ENCODE measurements at regions not wholly inside any gene's neighbourhood (a gene's known extent, or its start where the extent isn't known, plus 50 kb on each side); places are given as distances from the start of the nearest gene placed in this dataset.
"Not testable (repeated sequence)": the region's sequence is repeated elsewhere in the genome, so short reads cannot be mapped to it uniquely, and the experiment has no call there.

DNA sequence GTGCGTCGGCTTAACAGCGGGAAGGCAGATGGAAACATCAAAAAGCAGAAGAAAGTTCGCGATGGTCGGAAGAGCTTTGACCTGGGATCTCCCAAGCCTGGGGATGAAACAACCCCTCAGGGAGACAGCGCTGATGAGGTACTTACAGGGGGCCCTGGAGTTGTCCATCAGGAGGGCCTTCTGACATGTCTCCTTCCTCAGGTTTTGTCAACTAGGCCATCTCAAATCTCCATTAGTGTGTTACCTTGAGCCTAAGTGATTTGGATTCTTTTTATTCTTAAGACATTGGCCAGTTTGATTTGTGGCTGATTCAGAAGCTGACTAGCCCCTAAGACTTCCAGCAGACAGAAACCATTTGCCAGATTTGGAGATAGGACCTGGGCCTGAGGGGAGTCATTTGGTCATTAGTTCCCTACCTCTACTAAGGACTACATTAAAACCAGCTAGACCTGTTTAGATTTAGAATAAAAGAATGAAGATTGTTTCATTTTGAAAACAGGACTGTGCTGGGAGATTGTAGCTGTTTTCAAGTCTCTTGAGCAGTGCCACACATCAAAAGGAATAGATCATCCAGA lies 97.6 kb upstream of the UMPS start:
- ATAC-seq, result no peak
- intact Hi-C loops (cut with DNase I), result no loop called here
- DNase-seq (ENCODE audit: missing footprints), result no peak

GRCh38 chr3:124633524-124633923 lies 96.7 kb upstream of the UMPS start:
- ATAC-seq (no peak), DNase-seq (ENCODE audit: missing footprints) (no peak)
- intact Hi-C loops (cut with DNase I), result no loop called here

DNA sequence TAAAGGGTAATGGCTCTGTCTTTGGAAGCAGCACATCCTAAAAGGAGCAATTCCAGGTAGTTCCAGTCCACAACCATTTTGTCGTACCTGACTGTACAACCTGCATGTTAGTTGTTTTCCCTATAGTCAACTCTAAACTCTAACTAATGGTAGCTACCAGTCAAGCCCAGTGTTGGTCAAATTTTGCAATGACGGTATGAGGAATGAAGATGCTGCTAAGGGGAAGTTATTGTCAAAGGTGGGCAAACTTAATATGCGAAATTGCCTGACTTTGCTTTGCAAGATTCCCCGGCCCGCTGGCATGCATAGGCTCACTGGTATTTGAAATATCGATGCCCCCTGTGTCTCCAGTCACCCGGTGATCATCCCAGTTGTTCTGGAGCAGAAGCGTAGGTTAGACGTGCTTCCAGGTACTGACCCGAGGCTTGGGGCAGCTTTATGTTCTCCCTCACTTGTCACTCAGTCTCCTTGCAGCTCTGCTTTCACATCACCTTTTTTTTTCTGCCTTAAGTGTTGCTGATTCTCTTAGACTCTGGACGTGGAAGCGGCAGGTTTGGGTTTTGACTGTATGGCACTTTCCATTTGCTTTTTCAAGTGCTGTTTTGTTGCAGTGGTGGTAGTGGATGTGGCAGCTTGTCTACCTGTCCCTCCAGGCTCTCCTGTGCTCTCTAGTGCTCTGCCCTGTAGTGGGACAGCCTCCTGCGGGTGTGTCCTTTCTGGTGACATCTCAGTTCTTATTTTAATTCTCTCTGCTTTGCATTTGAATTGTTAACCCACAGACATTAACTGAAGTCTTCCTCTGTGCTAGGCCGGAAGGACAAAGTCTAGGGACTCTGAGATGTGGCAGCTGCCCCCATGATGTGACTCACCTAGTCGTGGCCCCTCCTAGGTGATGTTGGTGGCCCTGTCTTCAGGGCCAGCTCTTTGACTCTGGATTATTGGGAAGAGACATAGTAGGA lies 95.8 kb upstream of the UMPS start:
- ATAC-seq (no peak), DNase-seq (ENCODE audit: missing footprints) (no peak)
- intact Hi-C loops (cut with DNase I), result no loop called here

DNA sequence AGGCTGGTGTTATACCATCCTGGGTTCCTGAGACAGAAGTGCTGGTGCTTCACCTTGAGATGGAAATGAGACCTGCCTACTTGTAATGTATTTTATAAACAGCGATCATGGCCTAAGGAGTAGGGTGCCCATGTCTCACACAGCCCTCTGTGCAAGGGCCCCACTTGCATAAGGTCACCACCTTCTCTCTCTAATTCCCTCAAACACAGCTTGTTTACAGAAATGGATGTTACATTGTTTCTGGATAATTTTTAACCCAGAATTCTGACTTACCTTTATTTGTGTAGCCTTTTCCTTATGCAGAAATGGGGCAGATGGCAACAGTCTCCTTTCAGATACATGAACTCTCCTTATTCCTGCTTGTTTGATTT lies 95.1 kb upstream of the UMPS start:
- ATAC-seq, result no peak
- DNase-seq (ENCODE audit: missing footprints), result no peak
- intact Hi-C loops (cut with DNase I), result no loop called here

DNA sequence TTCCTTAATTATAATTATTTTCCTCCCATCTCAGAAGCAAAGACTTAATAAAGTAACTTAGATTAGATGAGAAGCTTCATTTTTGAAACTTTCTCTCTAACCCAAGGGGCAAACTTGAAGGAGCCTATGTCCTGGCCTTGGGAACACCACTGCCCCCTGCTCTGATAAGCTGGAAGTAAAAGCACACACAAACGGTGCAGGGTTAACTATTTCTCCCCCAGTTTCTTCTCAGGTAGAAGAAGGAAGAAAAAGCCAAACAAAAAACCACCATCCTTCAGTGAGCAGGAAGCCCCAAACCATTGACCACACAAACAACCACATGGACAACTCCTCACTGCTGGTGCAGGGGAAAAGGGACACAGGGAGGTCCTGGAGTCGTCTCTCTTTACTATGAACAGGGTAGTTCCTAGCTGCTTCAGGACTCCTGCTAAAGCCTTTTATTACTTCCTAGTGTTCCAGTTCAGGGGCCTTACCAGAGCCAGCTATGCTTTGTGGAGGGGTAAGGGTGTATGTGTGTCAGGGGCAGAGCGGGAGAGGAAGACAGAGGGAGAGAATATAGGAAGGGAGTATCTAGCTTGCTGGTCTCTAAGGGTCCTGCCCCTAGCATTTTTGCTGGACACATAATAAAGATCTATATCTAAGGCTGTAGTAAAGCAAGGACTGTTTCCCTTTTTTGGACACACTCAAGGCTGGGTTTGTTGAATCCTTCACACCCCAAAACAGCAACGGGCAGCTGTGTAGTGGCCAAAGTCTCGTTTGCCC lies 94.0 kb upstream of the UMPS start:
- ATAC-seq (no peak), DNase-seq (ENCODE audit: missing footprints) (no peak)
- intact Hi-C loops (cut with DNase I), result no loop called here

GRCh38 chr3:124636863-124637296 lies 93.4 kb upstream of the UMPS start:
- ATAC-seq, result no peak
- DNase-seq (ENCODE audit: missing footprints), result no peak
- intact Hi-C loops (cut with DNase I), result no loop called here

GRCh38 chr3:124639406-124640237 lies 90.6 kb upstream of the UMPS start:
- intact Hi-C loops (cut with DNase I), result no loop called here
- DNase-seq (ENCODE audit: missing footprints) (no peak), ATAC-seq (no peak)

GRCh38 chr3:124640635-124641306 lies 89.5 kb upstream of the UMPS start:
- intact Hi-C loops (cut with DNase I), result no loop called here
- DNase-seq (ENCODE audit: missing footprints), result no peak
- no peak for ATAC-seq

DNA sequence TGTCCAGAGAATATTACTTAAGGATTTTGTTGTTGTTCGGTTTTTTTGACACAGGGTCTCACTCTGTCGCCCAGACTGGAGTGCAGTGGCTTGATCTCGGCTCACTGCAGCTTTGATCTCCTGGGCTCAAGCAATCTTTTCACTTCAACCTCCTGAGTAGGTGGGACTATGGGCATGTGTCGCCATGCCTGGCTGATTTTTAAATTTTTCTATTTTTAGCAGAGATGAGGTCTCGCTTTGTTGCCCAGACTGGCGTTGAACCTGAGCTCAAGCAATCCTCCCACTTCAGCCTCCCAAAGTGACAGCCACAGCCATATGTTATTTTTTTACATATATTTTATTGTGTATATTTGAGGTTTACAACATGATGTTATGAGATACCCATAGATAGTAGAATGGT lies 86.8 kb upstream of the UMPS start:
- DNase-seq (ENCODE audit: missing footprints), result no peak
- ATAC-seq, result no peak
- intact Hi-C loops (cut with DNase I), result no loop called here

DNA sequence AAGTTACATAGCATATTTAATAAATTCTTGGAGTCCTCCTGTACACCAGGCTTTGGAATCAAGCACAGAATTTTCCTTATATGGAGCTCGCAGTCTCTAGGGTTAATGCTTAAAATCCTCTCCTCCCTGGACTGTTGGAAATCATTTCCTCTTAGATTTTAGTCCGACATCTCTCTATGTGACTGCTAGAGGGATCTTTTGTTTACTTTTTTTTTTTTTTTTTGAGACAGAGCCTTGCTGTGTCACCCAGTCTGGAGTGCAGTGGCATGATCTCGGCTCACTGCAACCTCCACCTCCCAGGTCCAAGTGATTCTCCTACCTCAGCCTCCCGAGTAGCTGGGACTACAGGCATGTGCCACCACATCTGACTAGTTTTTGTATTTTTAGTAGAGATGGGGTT lies 84.1 kb upstream of the UMPS start:
- DNase-seq (ENCODE audit: missing footprints); ATAC-seq; intact Hi-C loops (cut with DNase I): not testable (repeated sequence)

- no peak for ATAC-seq
- intact Hi-C loops (cut with DNase I), result no loop called here
- DNase-seq (ENCODE audit: missing footprints), result no peak
These were observed 81.7 kb upstream of the UMPS start for GRCh38 chr3:124648551-124648950.

GRCh38 chr3:124650798-124651197 lies 79.5 kb upstream of the UMPS start:
- ATAC-seq (no peak), DNase-seq (ENCODE audit: missing footprints) (no peak)
- intact Hi-C loops (cut with DNase I), result loop anchor here (5.0 kb wide), 2 partner anchors 48 to 73 kb away; no protein-coding TSS in a partner anchor

DNA sequence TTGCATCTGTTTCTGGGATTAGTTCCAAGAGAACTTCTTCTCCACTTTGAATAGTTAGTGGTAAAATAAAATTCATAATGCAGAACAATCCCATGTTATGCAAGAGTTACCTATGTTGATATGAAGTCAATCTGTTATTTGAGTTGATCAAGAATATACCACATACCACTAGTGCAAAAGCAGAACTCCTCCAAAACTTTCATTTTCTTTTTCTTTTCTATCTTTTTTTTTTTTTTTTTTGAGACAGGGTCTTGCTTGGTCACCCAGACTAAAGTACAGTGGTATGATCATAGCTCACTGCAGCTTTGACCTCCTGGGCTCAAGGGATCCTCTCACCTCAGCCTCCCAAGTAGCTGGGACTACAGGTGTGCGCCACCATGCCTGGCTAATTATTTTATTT lies 78.8 kb upstream of the UMPS start:
- ATAC-seq; DNase-seq (ENCODE audit: missing footprints): not testable (repeated sequence)
- intact Hi-C loops (cut with DNase I), result loop anchor here (5.0 kb wide), 2 partner anchors 49 to 74 kb away; no protein-coding TSS in a partner anchor

- ATAC-seq, result no peak
- intact Hi-C loops (cut with DNase I), result loop anchor here (5.0 kb wide), 2 partner anchors 50 to 75 kb away; no protein-coding TSS in a partner anchor
- DNase-seq (ENCODE audit: missing footprints), result no peak
These were observed 78.2 kb upstream of the UMPS start for GRCh38 chr3:124652009-124652408.

GRCh38 chr3:124653071-124653796 lies 77.0 kb upstream of the UMPS start:
- no peak for ATAC-seq
- intact Hi-C loops (cut with DNase I), result loop anchor here (5.0 kb wide), 2 partner anchors 51 to 76 kb away; no protein-coding TSS in a partner anchor
- DNase-seq (ENCODE audit: missing footprints), result no peak

GRCh38 chr3:124653797-124654469 lies 76.3 kb upstream of the UMPS start:
- intact Hi-C loops (cut with DNase I), result loop anchor here (5.0 kb wide), 2 partner anchors 52 to 77 kb away; no protein-coding TSS in a partner anchor
- DNase-seq (ENCODE audit: missing footprints) (no peak), ATAC-seq (peak; percentile 92)

- ATAC-seq (no peak), DNase-seq (ENCODE audit: missing footprints) (no peak)
- intact Hi-C loops (cut with DNase I), result loop anchor here (5.0 kb wide), 2 partner anchors 52 to 77 kb away; no protein-coding TSS in a partner anchor
These were observed 75.8 kb upstream of the UMPS start for GRCh38 chr3:124654470-124654845.
